HG03280 (cell line): ENCODE measurements at regions not wholly inside any gene's neighbourhood (a gene's known extent, or its start where the extent isn't known, plus 50 kb on each side); places are given as distances from the start of the nearest gene placed in this dataset.
"Not testable (repeated sequence)": the region's sequence is repeated elsewhere in the genome, so short reads cannot be mapped to it uniquely, and the experiment has no call there.

ENCODE experiments used
- ATAC-seq: cut with Tn5 transposase; IDR thresholded peaks from one replicate; pipeline ENCODE4 v1.9.1; 2021; ENCODE audit warnings: mild to moderate bottlenecking, moderate library complexity; ENCODE audit not compliant: unreplicated experiment

- ATAC-seq = no peak
These were observed 502.3 kb upstream of the IMPG1 start for GRCh38 chr6:76574746-76575145.

GRCh38 chr6:76565932-76566331 is 493.5 kb upstream of the IMPG1 start:
- no peak for ATAC-seq

GRCh38 chr6:76562371-76562770 is 489.9 kb upstream of the IMPG1 start:
- not testable (repeated sequence) for ATAC-seq

- ATAC-seq = not testable (repeated sequence)
These were observed 488.6 kb upstream of the IMPG1 start for GRCh38 chr6:76560851-76561755.

- no peak for ATAC-seq
These were observed 480.8 kb upstream of the IMPG1 start for GRCh38 chr6:76553256-76553655.

GRCh38 chr6:76552268-76552667 is 479.8 kb upstream of the IMPG1 start:
- no peak for ATAC-seq

- no peak for ATAC-seq
These were observed 461.2 kb upstream of the IMPG1 start for GRCh38 chr6:76533661-76534060.

GRCh38 chr6:76532647-76533046 is 460.2 kb upstream of the IMPG1 start:
- ATAC-seq = no peak

GRCh38 chr6:76518443-76518842 is 446.0 kb upstream of the IMPG1 start:
- ATAC-seq = no peak

GRCh38 chr6:76516924-76517323 is 444.5 kb upstream of the IMPG1 start:
- no peak for ATAC-seq

GRCh38 chr6:76510489-76510888 is 438.0 kb upstream of the IMPG1 start:
- ATAC-seq = no peak

GRCh38 chr6:76509397-76509796 is 436.9 kb upstream of the IMPG1 start:
- ATAC-seq = no peak

GRCh38 chr6:76506808-76507207 is 434.3 kb upstream of the IMPG1 start:
- no peak for ATAC-seq

- no peak for ATAC-seq
These were observed 423.4 kb upstream of the IMPG1 start for GRCh38 chr6:76495909-76496308.

GRCh38 chr6:76491376-76491775 is 418.9 kb upstream of the IMPG1 start:
- not testable (repeated sequence) for ATAC-seq

- ATAC-seq = no peak
These were observed 418.0 kb upstream of the IMPG1 start for GRCh38 chr6:76490456-76490855.

- ATAC-seq = no peak
These were observed 408.6 kb upstream of the IMPG1 start for GRCh38 chr6:76481101-76481500.

GRCh38 chr6:76472858-76473257 is 400.4 kb upstream of the IMPG1 start:
- no peak for ATAC-seq

GRCh38 chr6:76466286-76466685 is 393.8 kb upstream of the IMPG1 start:
- ATAC-seq = no peak

- no peak for ATAC-seq
These were observed 392.9 kb upstream of the IMPG1 start for GRCh38 chr6:76465410-76465809.

GRCh38 chr6:76453270-76453669 is 380.8 kb upstream of the IMPG1 start:
- ATAC-seq = no peak

- ATAC-seq = no peak
These were observed 379.7 kb upstream of the IMPG1 start for GRCh38 chr6:76451926-76452709.
